T47D (cell line): ENCODE measurements at regions not wholly inside any gene's neighbourhood (a gene's known extent, or its start where the extent isn't known, plus 50 kb on each side); places are given as distances from the start of the nearest gene placed in this dataset.
"Not testable (repeated sequence)": the region's sequence is repeated elsewhere in the genome, so short reads cannot be mapped to it uniquely, and the experiment has no call there.

ENCODE experiments used
- DNase-seq, 2 experiments: peaks; one replicate each; pipeline versions ENCODE4 v3.0.0 to v3.0.0-alpha.2; 2011 to 2012; ENCODE audit warnings: low read depth in 1 of 2, low spot score in 1 of 2
- JUND ChIP-seq: IDR thresholded peaks from 2 replicates; pipeline ENCODE4 v1.6.1; 2012; ENCODE audit warnings: low read depth
- in situ Hi-C: cut with HindIII; loops from 2 replicates; pipeline ENCODE4 v1.10.0; 2016; ENCODE audit warnings: low sequenced_read_pairs, low pct_unique_long_range_greater_than_20kb

- no peak for TF ChIP-seq JUND
- no peak for DNase-seq
- in situ Hi-C loops, result no loop called here
These were observed 243.7 kb downstream of the SMAD2 start for GRCh38 chr18:47686806-47687205.

GRCh38 chr18:47683774-47684173, 246.7 kb downstream of the SMAD2 start:
- TF ChIP-seq JUND, result no peak
- in situ Hi-C loops, result no loop called here
- no peak for DNase-seq

DNA sequence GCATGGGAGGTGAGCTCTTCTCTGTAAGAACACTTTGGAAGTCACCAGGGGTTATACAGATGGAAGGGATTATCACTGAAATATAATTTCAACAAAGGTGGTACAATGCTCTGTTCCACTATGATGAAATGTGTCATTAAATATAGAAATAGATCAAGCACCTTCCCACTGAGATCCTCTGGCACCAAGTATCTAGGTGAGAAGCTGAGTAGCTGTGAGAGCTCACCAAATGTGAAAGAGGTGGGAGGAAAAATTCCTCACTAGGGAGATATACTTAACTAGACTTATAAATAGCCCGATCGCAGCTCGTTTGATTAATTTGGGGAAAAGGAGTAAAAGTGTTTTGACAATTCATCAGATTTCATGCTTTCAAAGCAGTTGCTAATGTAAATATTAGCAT, 247.6 kb downstream of the SMAD2 start:
- DNase-seq, result no peak
- in situ Hi-C loops, result no loop called here
- no peak for TF ChIP-seq JUND

DNA sequence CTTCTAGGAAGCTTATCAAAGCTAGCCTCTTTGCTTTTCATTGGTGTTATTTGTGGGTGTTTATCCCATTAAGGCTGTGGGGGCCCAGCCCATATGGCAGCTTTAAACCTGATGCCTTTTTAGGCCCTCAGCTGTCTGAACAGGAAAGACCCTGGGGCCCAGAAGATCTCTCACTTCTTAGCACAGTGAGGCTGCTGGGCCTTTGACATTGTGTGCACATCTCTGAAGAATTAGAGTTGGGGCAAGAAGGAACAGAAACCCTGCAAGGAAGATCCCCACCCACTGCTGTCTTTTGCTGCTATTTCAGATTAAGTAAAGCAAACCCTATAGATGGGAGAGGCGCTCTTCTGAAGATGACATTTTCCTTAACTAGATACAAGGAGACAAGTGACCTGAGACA, 250.0 kb downstream of the SMAD2 start:
- in situ Hi-C loops, result no loop called here
- TF ChIP-seq JUND, result no peak
- no peak for DNase-seq

- in situ Hi-C loops, result no loop called here
- TF ChIP-seq JUND, result no peak
- DNase-seq, result no peak
These were observed 250.6 kb downstream of the SMAD2 start for GRCh38 chr18:47679864-47680263.

GRCh38 chr18:47677952-47678351, 252.5 kb downstream of the SMAD2 start:
- in situ Hi-C loops, result no loop called here
- DNase-seq, result no peak
- no peak for TF ChIP-seq JUND

- no peak for DNase-seq
- in situ Hi-C loops, result no loop called here
- TF ChIP-seq JUND, result no peak
These were observed 260.6 kb downstream of the SMAD2 start for GRCh38 chr18:47669815-47670214.

DNA sequence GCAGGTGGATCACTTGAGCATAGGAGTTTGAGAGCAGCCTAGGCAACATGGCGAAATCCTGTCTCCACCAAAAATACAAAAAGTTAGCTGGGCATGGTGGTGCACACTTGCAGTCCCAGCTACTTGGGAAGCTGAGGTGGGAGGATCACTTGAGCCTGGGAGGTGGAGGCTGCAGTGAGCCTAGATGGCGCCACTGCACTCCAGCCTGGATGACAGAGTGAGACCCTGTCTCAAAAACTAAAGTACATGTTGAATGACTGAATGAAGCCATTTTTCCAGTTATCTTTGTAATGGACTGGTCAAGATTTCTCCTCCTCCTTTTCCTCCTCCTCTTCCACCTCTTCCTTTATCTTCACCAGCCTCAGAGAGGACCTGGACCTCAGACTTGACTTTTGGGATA, 272.0 kb downstream of the SMAD2 start:
- TF ChIP-seq JUND, result no peak
- in situ Hi-C loops, result no loop called here
- no peak for DNase-seq

DNA sequence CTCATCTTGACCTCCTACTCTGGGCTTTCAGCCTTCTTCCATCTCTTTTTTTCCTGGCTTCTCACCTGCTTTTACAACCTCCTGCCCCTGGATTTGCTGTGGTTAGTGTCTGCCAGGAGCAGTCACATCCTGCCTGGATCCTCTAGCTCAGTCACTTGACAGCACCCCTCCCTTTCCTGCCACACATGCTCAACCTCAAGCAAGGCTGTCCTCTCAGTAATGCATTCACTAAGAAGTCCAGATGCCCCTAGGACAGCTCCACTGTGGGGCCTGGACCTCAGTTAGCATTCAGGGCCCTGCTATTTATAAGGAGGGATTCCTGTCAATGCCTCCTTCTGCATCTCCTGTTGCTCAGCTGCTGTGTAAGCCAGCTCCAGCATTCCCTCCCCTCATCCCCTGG, 275.5 kb downstream of the SMAD2 start:
- in situ Hi-C loops, result no loop called here
- TF ChIP-seq JUND, result no peak
- DNase-seq, result no peak

- no peak for DNase-seq
- in situ Hi-C loops, result no loop called here
- TF ChIP-seq JUND, result no peak
These were observed 285.6 kb downstream of the SMAD2 start for GRCh38 chr18:47644896-47645295.

- DNase-seq, in situ Hi-C loops: not testable (repeated sequence)
These were observed 292.9 kb downstream of the SMAD2 start for GRCh38 chr18:47637551-47637950.

GRCh38 chr18:47635416-47635815, 295.0 kb downstream of the SMAD2 start:
- in situ Hi-C loops, result no loop called here
- DNase-seq, result no peak
- no peak for TF ChIP-seq JUND

DNA sequence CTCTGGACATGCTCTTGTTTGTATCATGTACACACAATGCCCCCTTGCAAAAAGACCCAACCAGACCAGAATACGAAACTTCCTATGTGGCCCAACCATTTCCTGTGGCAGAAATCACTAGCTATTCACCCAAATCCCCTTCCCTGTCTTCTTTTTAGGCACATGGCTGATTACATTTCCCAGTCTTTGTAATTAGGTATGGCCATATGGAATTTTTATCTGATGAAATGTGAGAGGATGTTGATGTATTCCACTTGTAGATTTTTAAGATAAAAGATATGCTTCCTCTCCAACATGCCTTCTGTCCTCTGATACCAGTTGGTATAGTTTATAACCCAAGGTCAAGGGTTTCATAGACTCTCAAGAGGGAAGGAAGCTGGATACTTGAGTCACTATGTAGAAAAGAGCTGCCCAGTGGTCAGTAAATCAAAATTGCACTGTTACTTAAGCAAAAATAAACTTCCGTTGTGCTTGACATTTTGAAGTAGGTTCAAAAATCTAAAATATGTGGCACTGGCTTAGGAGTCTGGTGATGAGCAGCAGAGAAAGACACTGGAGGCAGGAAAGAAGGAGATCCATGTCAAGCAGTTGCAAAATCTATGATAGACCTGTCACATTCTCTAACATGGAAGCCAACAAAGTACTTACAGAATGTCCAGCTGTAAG, 297.4 kb downstream of the SMAD2 start:
- no peak for DNase-seq
- in situ Hi-C loops, result no loop called here
- TF ChIP-seq JUND, result no peak

GRCh38 chr18:47628893-47629292, 301.6 kb downstream of the SMAD2 start:
- no peak for DNase-seq
- in situ Hi-C loops, result no loop called here
- no peak for TF ChIP-seq JUND
